ENCODE measurements at regions not wholly inside any gene's neighbourhood (a gene's known extent, or its start where the extent isn't known, plus 50 kb on each side); places are given as distances from the start of the nearest gene placed in this dataset.

GRCh38 chr12:97680751-97681150 is 218.1 kb downstream of the RMST start:
- TF ChIP-seq CTCF (IDR thresholded peaks at IDR 0.05), result no peak
- intact Hi-C loops (cut with DNase I), result no loop called here
- H3K4me1 ChIP-seq, result no peaks in the 10 kb centered on the region

GRCh38 chr12:97681612-97682504 is 219.3 kb downstream of the RMST start:
- Histone ChIP-seq H3K9me3 (no peaks in the 10 kb centered on the region), H3K27me3 (no peaks in the 10 kb centered on the region), H3K27ac (no peak overlapping the region), H3K4me3 (no peak overlapping the region), H3K36me3 (no peaks in the 10 kb centered on the region), H3K4me1 (no peaks in the 10 kb centered on the region)
- intact Hi-C loops (cut with DNase I), result no loop called here
- no peak for DNase-seq (ENCODE audit: low spot score in 2 of 2)
- no peak for TF ChIP-seq CTCF (IDR thresholded peaks at IDR 0.05)

More at GRCh38 chr12:97680751-97681150, 218.1 kb downstream of the RMST start:
- H3K9me3 ChIP-seq, result no peaks in the 10 kb centered on the region
- H3K27me3 ChIP-seq, result no peaks in the 10 kb centered on the region
- H3K27ac ChIP-seq, result no peak overlapping the region
- H3K4me3 ChIP-seq, result no peak overlapping the region
- H3K36me3 ChIP-seq, result no peaks in the 10 kb centered on the region
- DNase-seq (ENCODE audit: low spot score in 2 of 2), result no peak

GRCh38 chr12:97685360-97685759 is 222.8 kb downstream of the RMST start:
- no peak overlapping the region for H3K27ac ChIP-seq
- no peaks in the 10 kb centered on the region for H3K36me3 ChIP-seq
- no peaks in the 10 kb centered on the region for H3K9me3 ChIP-seq
- no peak for DNase-seq (ENCODE audit: low spot score in 2 of 2)
- no peaks in the 10 kb centered on the region for H3K27me3 ChIP-seq
- intact Hi-C loops (cut with DNase I), result no loop called here
- H3K4me1 ChIP-seq, result no peaks in the 10 kb centered on the region
- H3K4me3 ChIP-seq, result no peak overlapping the region
- no peak for TF ChIP-seq CTCF (IDR thresholded peaks at IDR 0.05)

GRCh38 chr12:97701901-97702300 is 239.3 kb downstream of the RMST start:
- H3K27me3 ChIP-seq, result no peaks in the 10 kb centered on the region
- intact Hi-C loops (cut with DNase I), result no loop called here
- no peak for TF ChIP-seq CTCF (IDR thresholded peaks at IDR 0.05)
- H3K9me3 ChIP-seq, result no peaks in the 10 kb centered on the region
- H3K4me3 ChIP-seq, result no peak overlapping the region
- H3K4me1 ChIP-seq, result no peaks in the 10 kb centered on the region
- DNase-seq (ENCODE audit: low spot score in 2 of 2), result no peak
- no peak overlapping the region for H3K27ac ChIP-seq
- no peaks in the 10 kb centered on the region for H3K36me3 ChIP-seq

- Histone ChIP-seq H3K27me3 (no peaks in the 10 kb centered on the region), H3K9me3 (no peaks in the 10 kb centered on the region), H3K4me1 (no peaks in the 10 kb centered on the region), H3K4me3 (no peak overlapping the region), H3K36me3 (no peaks in the 10 kb centered on the region), H3K27ac (no peak overlapping the region)
- DNase-seq (ENCODE audit: low spot score in 2 of 2), result no peak
- TF ChIP-seq CTCF (IDR thresholded peaks at IDR 0.05), result no peak
- intact Hi-C loops (cut with DNase I), result no loop called here
These were observed 248.8 kb downstream of the RMST start for GRCh38 chr12:97711392-97711791.
